Esophagus squamous epithelium (tissue), 4 donors: ENCODE measurements at regions not wholly inside any gene's neighbourhood (a gene's known extent, or its start where the extent isn't known, plus 50 kb on each side); places are given as distances from the start of the nearest gene placed in this dataset.

Source experiments
- CTCF ChIP-seq, 6 experiments: fragments of 450-650 bp in 4 of 6; fragments of 200-600 bp in 2 of 6; sonication (generic) in 2 of 6; IDR thresholded peaks; one replicate each; pipeline ENCODE4 v1.5.1; 2016 to 2019; ENCODE audit warnings: antibody characterized with exemption in 6 of 6, mild to moderate bottlenecking in 4 of 6, moderate library complexity in 4 of 6
- POLR2A ChIP-seq, 4 donors: fragments of 450-650 bp; IDR thresholded peaks; one replicate each; pipeline ENCODE4 v1.6.1; 2017; ENCODE audit warnings: antibody characterized with exemption in 4 of 4, mild to moderate bottlenecking in 4 of 4, moderate library complexity in 3 of 4

GRCh38 chr18:25739376-25739775, 351.0 kb downstream of the SS18 start:
- TF ChIP-seq CTCF (IDR thresholded peaks at IDR 0.05) (no peak), POLR2A (IDR thresholded peaks at IDR 0.05) (no peak)
